NCI-H446 (cell line): ENCODE measurements at regions not wholly inside any gene's neighbourhood (a gene's known extent, or its start where the extent isn't known, plus 50 kb on each side); places are given as distances from the start of the nearest gene placed in this dataset.

Experiments
- DNase-seq, 2 experiments: peaks; one replicate each; lab custom pipeline; 2025; lab: John Stamatoyannopoulos, UW

- DNase-seq = no peak
Observed at GRCh38 chr2:12929758-12930157, 213.0 kb downstream of the TRIB2 start.

- DNase-seq = no peak
Observed at GRCh38 chr2:12930391-12930790, 213.7 kb downstream of the TRIB2 start.

GRCh38 chr2:12931186-12931844, 214.6 kb downstream of the TRIB2 start:
- peak in 1 of 2 experiments; percentile 1 for DNase-seq

- no peak for DNase-seq
Observed at GRCh38 chr2:12932192-12932591, 215.5 kb downstream of the TRIB2 start.

- no peak for DNase-seq
Observed at GRCh38 chr2:12934146-12934756, 217.5 kb downstream of the TRIB2 start.

GRCh38 chr2:12935222-12935621, 218.5 kb downstream of the TRIB2 start:
- no peak for DNase-seq

- no peak for DNase-seq
Observed at GRCh38 chr2:12935796-12936195, 219.1 kb downstream of the TRIB2 start.

GRCh38 chr2:12941203-12941602, 224.5 kb downstream of the TRIB2 start:
- no peak for DNase-seq

GRCh38 chr2:12948231-12948960, 231.7 kb downstream of the TRIB2 start:
- DNase-seq = no peak

GRCh38 chr2:12948961-12949353, 232.2 kb downstream of the TRIB2 start:
- DNase-seq = no peak

GRCh38 chr2:12949406-12949805, 232.7 kb downstream of the TRIB2 start:
- no peak for DNase-seq

- no peak for DNase-seq
Observed at GRCh38 chr2:12950174-12950573, 233.4 kb downstream of the TRIB2 start.

GRCh38 chr2:12950957-12951656, 234.4 kb downstream of the TRIB2 start:
- DNase-seq = no peak

GRCh38 chr2:12951657-12951973, 234.9 kb downstream of the TRIB2 start:
- no peak for DNase-seq

GRCh38 chr2:12953596-12953995, 236.9 kb downstream of the TRIB2 start:
- DNase-seq = no peak

GRCh38 chr2:12955864-12956263, 239.1 kb downstream of the TRIB2 start:
- DNase-seq = no peak

GRCh38 chr2:12957251-12957650, 240.5 kb downstream of the TRIB2 start:
- no peak for DNase-seq

GRCh38 chr2:12959935-12960334, 243.2 kb downstream of the TRIB2 start:
- DNase-seq = no peak

GRCh38 chr2:12960671-12961070, 243.9 kb downstream of the TRIB2 start:
- DNase-seq = no peak

GRCh38 chr2:12964904-12965539, 248.3 kb downstream of the TRIB2 start:
- no peak for DNase-seq

- DNase-seq = no peak
Observed at GRCh38 chr2:12965540-12966269, 249.0 kb downstream of the TRIB2 start.

GRCh38 chr2:12967804-12968203, 251.1 kb downstream of the TRIB2 start:
- no peak for DNase-seq
